ENCODE measurements at regions not wholly inside any gene's neighbourhood (a gene's known extent, or its start where the extent isn't known, plus 50 kb on each side); places are given as distances from the start of the nearest gene placed in this dataset.

GRCh38 chr3:104521606-104522336 lies 844.9 kb upstream of the ALCAM start:
- TF ChIP-seq POLR2A (IDR thresholded peaks at IDR 0.05; ENCODE audit: low read length) (no peak), GATA1 (IDR thresholded peaks at IDR 0.05; ENCODE audit: low read depth, low read length) (no peak)
